Lung (tissue), 11 donors: ENCODE measurements at regions not wholly inside any gene's neighbourhood (a gene's known extent, or its start where the extent isn't known, plus 50 kb on each side); places are given as distances from the start of the nearest gene placed in this dataset.

Experiments
- ATAC-seq: fragments of 200-7000 bp; cut with Tn5 transposase; one replicate; pipeline ENCODE4 v1.9.1; 2020; ENCODE audit warnings: moderate number of reproducible peaks; ENCODE audit not compliant: insufficient read depth, low FRiP score
- DNase-seq, 3 donors: peaks; one replicate each; pipeline ENCODE4 v3.0.0-alpha.2; 2013 to 2017
- H3K27ac ChIP-seq, 2 donors: one replicate each; pipeline ENCODE4 v1.5.1; 2013; ENCODE audit warnings: mild to moderate bottlenecking in 2 of 2, moderate library complexity in 2 of 2, control low read depth in 1 of 2, inconsistent platforms in 1 of 2, low read depth in 1 of 2, low read length in 1 of 2
- H3K27me3 ChIP-seq, 3 donors: one replicate each; pipeline ENCODE4 v1.5.1; 2013; ENCODE audit warnings: low read length in 2 of 3; ENCODE audit not compliant: control insufficient read depth in 3 of 3, insufficient read depth in 3 of 3
- H3K36me3 ChIP-seq, 4 donors: one replicate each; pipeline ENCODE4 v1.5.1; 2013; ENCODE audit warnings: low read length in 4 of 4, mild to moderate bottlenecking in 1 of 4, moderate library complexity in 1 of 4; ENCODE audit not compliant: control insufficient read depth in 4 of 4, insufficient read depth in 4 of 4
- H3K4me1 ChIP-seq, 5 donors: one replicate each; pipeline ENCODE4 v1.5.1; 2013; ENCODE audit warnings: low read length in 5 of 5, mild to moderate bottlenecking in 2 of 5, moderate library complexity in 1 of 5; ENCODE audit not compliant: control insufficient read depth in 5 of 5, insufficient read depth in 5 of 5
- H3K4me3 ChIP-seq: one replicate; pipeline ENCODE4 v1.5.1; 2013; ENCODE audit warnings: mild to moderate bottlenecking, control low read depth, moderate library complexity
- H3K9ac ChIP-seq, 2 donors: one replicate each; pipeline ENCODE4 v1.5.1; 2013; ENCODE audit warnings: low read length in 2 of 2, control low read depth in 1 of 2; ENCODE audit not compliant: insufficient read depth in 1 of 2
- H3K9me3 ChIP-seq, 4 donors: one replicate each; pipeline ENCODE4 v1.5.1; 2013; ENCODE audit warnings: low read length in 3 of 4, mild to moderate bottlenecking in 1 of 4, moderate library complexity in 1 of 4; ENCODE audit not compliant: control insufficient read depth in 4 of 4, insufficient read depth in 3 of 4
- CTCF ChIP-seq: IDR thresholded peaks from 2 replicates; pipeline ENCODE4 v1.5.1; 2012; ENCODE audit warnings: mild to moderate bottlenecking; ENCODE audit errors: control extremely low read depth, extremely low read depth
- WGBS, 2 donors: extraction: QIAGEN DNeasy Blood & Tissue Kit; methylation state at CpG; one replicate each; pipeline ENCODE4 v1.1.7; 2013; 5-methylcytosine and 5-hydroxymethylcytosine counted together
- donor health status: control.
- donor health status: control.
- donor health status: Bipolar disorder and iron deficiency.
- donor health status: healthy.
- donor health status: DM: yes; HTN: yes; CAD: no.

DNA sequence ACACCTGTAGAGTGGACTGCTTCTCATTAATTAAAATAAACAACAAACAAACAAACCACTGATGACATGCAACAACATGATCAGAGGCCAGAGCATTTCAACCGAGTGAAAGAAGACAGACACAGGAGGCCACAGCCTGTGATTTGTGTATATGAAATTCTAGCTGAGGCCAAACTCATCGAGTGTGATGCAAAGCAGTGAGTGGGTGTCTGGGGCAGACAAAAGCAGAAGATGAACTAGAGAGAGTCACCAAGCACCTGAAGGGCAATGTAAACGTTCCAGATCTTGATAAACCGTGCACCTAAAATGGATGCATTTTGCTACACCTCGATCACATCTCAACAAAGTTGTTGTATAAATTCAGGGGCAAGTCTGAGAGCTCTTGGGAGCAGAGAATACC is 108.4 kb downstream of the KLF6 start:
- no peaks in the 10 kb centered on the region for H3K9me3 ChIP-seq
- ATAC-seq (no peak), DNase-seq (no peak)
- H3K27me3 ChIP-seq = no peaks in the 10 kb centered on the region
- no peaks in the 10 kb centered on the region for H3K4me1 ChIP-seq
- H3K9ac ChIP-seq = no peak overlapping the region
- no peak for TF ChIP-seq CTCF
- H3K36me3 ChIP-seq = no peaks in the 10 kb centered on the region
- WGBS, 2 donors = 69 to 83% methylated on average over 5 of the region's 5 CpGs
- no peak overlapping the region for H3K27ac ChIP-seq
- no peak overlapping the region for H3K4me3 ChIP-seq

GRCh38 chr10:3672220-3672619 is 112.8 kb downstream of the KLF6 start:
- Histone ChIP-seq H3K4me3 (no peak overlapping the region), H3K36me3 (no peaks in the 10 kb centered on the region), H3K27me3 (no peaks in the 10 kb centered on the region), H3K9ac (no peak overlapping the region), H3K4me1 (peaks cover 0 to 9% (median 0%) of the 10 kb centered on the region in 5 donors), H3K27ac (no peak overlapping the region), H3K9me3 (no peaks in the 10 kb centered on the region)
- no peak for ATAC-seq
- DNase-seq = no peak
- TF ChIP-seq CTCF = no peak
- 88 to 95% methylated on average over 5 of the region's 5 CpGs for WGBS, 2 donors

DNA sequence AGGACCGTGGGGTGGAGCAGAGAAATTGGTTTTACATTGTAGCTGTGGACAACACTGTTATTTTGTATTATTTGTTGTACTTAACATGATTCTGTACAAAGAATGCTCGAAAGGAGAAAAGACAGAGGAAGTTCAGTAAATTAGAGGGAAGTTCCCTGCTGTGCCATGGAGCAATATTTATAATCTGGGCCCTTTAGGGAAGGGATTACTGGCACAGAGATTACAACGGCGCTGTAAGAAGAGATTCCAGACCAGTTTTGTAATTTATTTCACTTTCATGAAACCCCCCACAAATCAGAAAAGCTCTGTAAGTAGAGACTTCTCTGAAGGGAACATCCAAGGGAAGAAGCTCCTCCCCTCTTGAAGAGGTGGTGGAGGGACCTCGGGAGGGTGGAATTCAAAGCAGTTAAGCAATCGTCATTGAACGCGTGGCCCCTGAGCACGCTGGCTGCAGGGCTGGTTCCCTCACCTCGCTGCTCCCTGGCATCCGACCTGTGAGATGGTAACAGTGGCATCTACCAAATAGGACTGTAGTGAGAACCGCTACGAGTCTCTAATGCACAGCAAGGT is 113.5 kb downstream of the KLF6 start:
- WGBS, 2 donors = 51 to 58% methylated on average over 13 of the region's 13 CpGs
- TF ChIP-seq CTCF = no peak
- no peak overlapping the region for H3K9ac ChIP-seq
- no peaks in the 10 kb centered on the region for H3K27me3 ChIP-seq
- H3K4me3 ChIP-seq = no peak overlapping the region
- H3K4me1 ChIP-seq = peaks cover 0 to 9% (median 0%) of the 10 kb centered on the region in 5 donors
- DNase-seq (no peak), ATAC-seq (no peak)
- H3K9me3 ChIP-seq = no peaks in the 10 kb centered on the region
- H3K36me3 ChIP-seq = no peaks in the 10 kb centered on the region
- no peak overlapping the region for H3K27ac ChIP-seq

DNA sequence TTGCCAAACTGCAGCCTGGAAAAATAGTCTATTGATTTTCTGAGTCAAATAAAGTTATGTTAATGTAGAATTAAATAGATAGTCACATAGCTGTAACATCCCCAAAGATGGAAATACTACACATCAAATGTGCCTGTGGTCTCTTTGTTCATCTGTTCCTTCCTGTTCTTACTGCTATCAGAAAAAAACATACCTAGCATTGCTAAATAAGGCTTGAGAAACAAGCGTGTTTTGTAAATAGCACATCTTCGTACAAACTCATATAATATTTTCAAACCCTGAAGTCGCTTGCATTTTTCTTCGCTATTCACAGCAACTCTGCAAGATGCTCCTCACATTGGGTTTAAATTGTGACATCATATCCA is 116.1 kb downstream of the KLF6 start:
- Histone ChIP-seq H3K27ac (no peak overlapping the region), H3K4me3 (no peak overlapping the region)

More for the DNA sequence above, 116.1 kb downstream of the KLF6 start:
- DNase-seq (peak in 1 of 3 donors; percentile 4), ATAC-seq (no peak)
- Histone ChIP-seq H3K27me3 (no peaks in the 10 kb centered on the region), H3K9me3 (no peaks in the 10 kb centered on the region), H3K36me3 (no peaks in the 10 kb centered on the region), H3K9ac (no peak overlapping the region), H3K4me1 (peaks cover 0 to 9% (median 0%) of the 10 kb centered on the region in 5 donors)
- no peak for TF ChIP-seq CTCF
- WGBS, 2 donors = 20 to 57% methylated on average over 4 of the region's 4 CpGs
